OCI-LY1 (cell line): ENCODE measurements at regions not wholly inside any gene's neighbourhood (a gene's known extent, or its start where the extent isn't known, plus 50 kb on each side); places are given as distances from the start of the nearest gene placed in this dataset.

ENCODE experiments used
- H2AFZ ChIP-seq: fragments of 200-600 bp; sonication (generic), shearing (Covaris generic); 2 replicates; pipeline ENCODE4 v1.6.0; 2014; ENCODE audit warnings: antibody characterized with exemption, mild to moderate bottlenecking, low read length
- H3F3A ChIP-seq: fragments of 200-600 bp; sonication (generic), shearing (Covaris generic); 2 replicates; pipeline ENCODE4 v1.6.0; 2014; ENCODE audit warnings: mild to moderate bottlenecking, antibody characterized with exemption, low read length, moderate library complexity; ENCODE audit not compliant: insufficient read depth
- H3K27ac ChIP-seq: fragments of 200-600 bp; sonication (generic); 2 replicates; pipeline ENCODE4 v1.5.1; 2014; ENCODE audit warnings: low read length, mixed run types, mild to moderate bottlenecking, low read depth; ENCODE audit not compliant: poor library complexity, severe bottlenecking
- H3K27me3 ChIP-seq: fragments of 200-600 bp; sonication (generic); 2 replicates; pipeline ENCODE4 v1.6.0; 2014; ENCODE audit warnings: antibody characterized with exemption, mild to moderate bottlenecking, low read length, moderate library complexity; ENCODE audit not compliant: insufficient read depth
- H3K36me3 ChIP-seq: fragments of 200-600 bp; sonication (generic); 2 replicates; pipeline ENCODE4 v1.6.1; 2014; ENCODE audit warnings: mild to moderate bottlenecking, antibody characterized with exemption, low read length, moderate library complexity, mixed read lengths; ENCODE audit not compliant: insufficient read depth
- H3K4me1 ChIP-seq: fragments of 200-600 bp; sonication (generic); 2 replicates; pipeline ENCODE4 v1.5.1; 2014; ENCODE audit warnings: mild to moderate bottlenecking, low read length, moderate library complexity; ENCODE audit not compliant: insufficient read depth, severe bottlenecking
- H3K4me2 ChIP-seq: fragments of 200-600 bp; sonication (generic), shearing (Covaris generic); 2 replicates; pipeline ENCODE4 v1.6.1; 2014; ENCODE audit warnings: low read length
- H3K4me3 ChIP-seq: fragments of 200-600 bp; sonication (generic); 2 replicates; pipeline ENCODE4 v1.5.1; 2014; ENCODE audit warnings: low read length, low read depth, mild to moderate bottlenecking, mixed read lengths; ENCODE audit not compliant: poor library complexity, severe bottlenecking
- H3K79me2 ChIP-seq: fragments of 200-600 bp; shearing (Covaris generic); 2 replicates; pipeline ENCODE4 v1.6.1; 2016; ENCODE audit warnings: mixed run types, low read length, mixed read lengths; ENCODE audit not compliant: insufficient read depth
- H3K9ac ChIP-seq: fragments of 200-600 bp; sonication (generic), shearing (Covaris generic); 2 replicates; pipeline ENCODE4 v1.6.1; 2014; ENCODE audit warnings: mild to moderate bottlenecking, low read length, mixed read lengths
- H3K9me2 ChIP-seq: fragments of 200-600 bp; sonication (generic), shearing (Covaris generic); 2 replicates; pipeline ENCODE4 v1.6.1; 2014; ENCODE audit warnings: low read depth, mild to moderate bottlenecking, low read length, mixed read lengths
- H3K9me3 ChIP-seq: fragments of 200-600 bp; shearing (Covaris generic); 2 replicates; pipeline ENCODE4 v1.6.1; 2014; ENCODE audit warnings: low read length, mixed read lengths
- H4K20me1 ChIP-seq: fragments of 200-600 bp; sonication (generic), shearing (Covaris generic); 2 replicates; pipeline ENCODE4 v1.6.0; 2016; ENCODE audit warnings: mild to moderate bottlenecking, low read length; ENCODE audit not compliant: insufficient read depth
- EZH2 ChIP-seq: fragments of 200-600 bp; sonication (generic), shearing (Covaris generic); IDR thresholded peaks from 2 replicates; pipeline ENCODE4 v1.8.0; 2017; ENCODE audit warnings: borderline replicate concordance, mixed run types, mild to moderate bottlenecking, antibody characterized with exemption, low read length, moderate library complexity, mixed read lengths
- TF ChIP-seq, protein P1 (sequence below): fragments of 200-600 bp; sonication (generic), shearing (Covaris generic); IDR thresholded peaks from 2 replicates; pipeline ENCODE4 v1.5.1; 2017; ENCODE audit warnings: mild to moderate bottlenecking, antibody characterized with exemption, low read length, moderate library complexity, mixed read lengths

DNA sequence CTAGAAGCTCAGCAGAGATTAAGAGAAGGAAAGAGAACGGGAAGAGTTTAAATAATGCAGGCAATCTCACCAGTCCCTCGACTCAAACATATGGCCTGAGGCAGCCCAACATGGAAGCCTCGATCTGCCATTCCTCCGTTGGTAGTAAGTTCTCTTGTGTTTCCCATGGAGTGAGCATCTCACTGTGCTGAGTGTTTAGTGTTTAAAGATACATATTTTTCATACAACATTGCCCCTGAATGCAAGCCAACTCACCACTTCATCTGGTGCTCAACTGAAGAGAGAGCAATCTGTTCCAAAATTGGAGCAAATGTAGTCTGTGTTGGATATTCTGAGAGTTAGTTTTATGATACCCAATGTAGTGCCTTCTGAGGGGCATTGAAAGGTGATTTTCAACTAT is 171.5 kb upstream of the ATP10B start:
- H3K27me3 ChIP-seq = no peaks in the 10 kb centered on the region
- H3K9me2 ChIP-seq = no peaks in the 10 kb centered on the region
- no peaks in the 10 kb centered on the region for H3K9me3 ChIP-seq
- no peak overlapping the region for H3K27ac ChIP-seq
- no peaks in the 10 kb centered on the region for H4K20me1 ChIP-seq
- H3K4me1 ChIP-seq = no peaks in the 10 kb centered on the region
- no peak overlapping the region for H3K4me3 ChIP-seq
- H3K4me2 ChIP-seq = no peak overlapping the region
- H2AFZ ChIP-seq = no peak overlapping the region
- TF ChIP-seq, protein P1, sequence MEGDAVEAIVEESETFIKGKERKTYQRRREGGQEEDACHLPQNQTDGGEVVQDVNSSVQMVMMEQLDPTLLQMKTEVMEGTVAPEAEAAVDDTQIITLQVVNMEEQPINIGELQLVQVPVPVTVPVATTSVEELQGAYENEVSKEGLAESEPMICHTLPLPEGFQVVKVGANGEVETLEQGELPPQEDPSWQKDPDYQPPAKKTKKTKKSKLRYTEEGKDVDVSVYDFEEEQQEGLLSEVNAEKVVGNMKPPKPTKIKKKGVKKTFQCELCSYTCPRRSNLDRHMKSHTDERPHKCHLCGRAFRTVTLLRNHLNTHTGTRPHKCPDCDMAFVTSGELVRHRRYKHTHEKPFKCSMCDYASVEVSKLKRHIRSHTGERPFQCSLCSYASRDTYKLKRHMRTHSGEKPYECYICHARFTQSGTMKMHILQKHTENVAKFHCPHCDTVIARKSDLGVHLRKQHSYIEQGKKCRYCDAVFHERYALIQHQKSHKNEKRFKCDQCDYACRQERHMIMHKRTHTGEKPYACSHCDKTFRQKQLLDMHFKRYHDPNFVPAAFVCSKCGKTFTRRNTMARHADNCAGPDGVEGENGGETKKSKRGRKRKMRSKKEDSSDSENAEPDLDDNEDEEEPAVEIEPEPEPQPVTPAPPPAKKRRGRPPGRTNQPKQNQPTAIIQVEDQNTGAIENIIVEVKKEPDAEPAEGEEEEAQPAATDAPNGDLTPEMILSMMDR = no peak
- H3K79me2 ChIP-seq = no peaks in the 10 kb centered on the region
- H3K9ac ChIP-seq = no peak overlapping the region
- no peaks in the 10 kb centered on the region for H3F3A ChIP-seq
- no peaks in the 10 kb centered on the region for H3K36me3 ChIP-seq

DNA sequence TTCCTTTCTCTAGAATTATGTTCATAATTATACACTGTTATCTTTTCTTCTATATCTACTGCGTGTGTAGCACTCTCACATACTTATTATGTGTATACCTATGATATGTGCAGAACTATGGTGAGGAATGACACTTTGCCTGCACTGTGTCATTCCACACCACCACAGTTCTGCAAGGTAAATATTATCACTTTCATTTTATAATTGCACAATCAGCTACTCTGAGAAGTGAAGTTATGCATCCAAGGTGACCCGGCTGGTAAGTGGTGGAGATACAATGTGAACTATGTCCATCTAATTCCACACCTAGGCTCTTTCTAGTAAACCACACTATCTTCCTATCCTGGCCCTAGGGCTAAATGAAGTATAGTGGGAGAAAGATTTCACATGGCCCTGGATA is 170.1 kb upstream of the ATP10B start:
- Histone ChIP-seq H3K36me3 (no peaks in the 10 kb centered on the region), H3K9ac (no peak overlapping the region), H3K79me2 (no peaks in the 10 kb centered on the region), H3K9me3 (no peaks in the 10 kb centered on the region), H3K27me3 (no peaks in the 10 kb centered on the region), H2AFZ (no peak overlapping the region), H3K4me2 (no peak overlapping the region), H3K9me2 (no peaks in the 10 kb centered on the region), H3F3A (no peaks in the 10 kb centered on the region), H3K27ac (no peak overlapping the region), H4K20me1 (no peaks in the 10 kb centered on the region), H3K4me3 (no peak overlapping the region), H3K4me1 (no peaks in the 10 kb centered on the region)
- TF ChIP-seq EZH2 = no peak
- TF ChIP-seq, protein P1 = no peak

DNA sequence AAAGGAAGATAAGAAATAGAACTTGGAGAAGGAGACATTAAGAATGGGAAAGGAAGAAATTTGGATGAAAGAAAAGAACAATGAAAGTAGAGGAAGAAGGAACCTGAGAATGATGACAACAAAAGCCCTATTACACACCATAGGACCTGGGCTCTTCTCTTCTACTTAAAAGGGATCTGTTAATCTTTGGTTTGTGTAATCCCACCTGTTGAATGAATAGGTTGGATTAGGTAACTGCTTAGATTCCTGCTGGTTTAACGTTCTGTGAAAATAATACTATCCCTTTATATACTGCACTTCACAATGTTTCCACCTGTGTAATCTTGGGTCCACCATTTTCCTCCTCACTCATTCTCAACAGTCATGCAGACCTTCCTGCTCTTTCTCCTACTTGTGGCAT is 157.8 kb upstream of the ATP10B start:
- H3K9me3 ChIP-seq = no peaks in the 10 kb centered on the region
- no peak overlapping the region for H3K4me2 ChIP-seq
- TF ChIP-seq EZH2 = no peak
- TF ChIP-seq, protein P1 = no peak

More for the DNA sequence above, 157.8 kb upstream of the ATP10B start:
- Histone ChIP-seq H3K27me3 (no peaks in the 10 kb centered on the region), H3K9ac (no peak overlapping the region), H4K20me1 (no peaks in the 10 kb centered on the region), H3K27ac (no peak overlapping the region), H3K4me3 (no peak overlapping the region), H3K9me2 (no peaks in the 10 kb centered on the region), H3K36me3 (no peaks in the 10 kb centered on the region), H3K79me2 (no peaks in the 10 kb centered on the region), H3F3A (no peaks in the 10 kb centered on the region), H2AFZ (no peak overlapping the region), H3K4me1 (no peaks in the 10 kb centered on the region)
